Caco-2 (cell line): ENCODE measurements at regions not wholly inside any gene's neighbourhood (a gene's known extent, or its start where the extent isn't known, plus 50 kb on each side); places are given as distances from the start of the nearest gene placed in this dataset.

Experiments
- BruUV-seq: library from RNA; stranded (reverse); fragments of 400-500 nt; replicated peaks from 2 replicates; lab custom pipeline; 2021; lab: Mats Ljungman, UMichigan
- CTCF ChIA-PET: fragments of 300-600 bp; sonication (Branson Sonifier 250); formaldehyde crosslinking; loops from one replicate; lab custom pipeline; 2022; ENCODE audit warnings: antibody characterized with exemption; lab: Charles Lee
- POLR2A ChIA-PET: fragments of 300-600 bp; sonication (Branson Sonifier 250); formaldehyde crosslinking; loops from one replicate; lab custom pipeline; 2022; ENCODE audit warnings: antibody characterized with exemption; lab: Charles Lee
- DNase-seq, 2 experiments: peaks; one replicate each; pipeline versions ENCODE4 v3.0.0 to v3.0.0-alpha.2; 2020 to 2022
- H3K27me3 ChIP-seq: replicated peaks from 2 replicates; pipeline ENCODE4 v1.6.0; 2011; ENCODE audit warnings: low read length; ENCODE audit not compliant: control insufficient read depth, insufficient read depth
- H3K36me3 ChIP-seq: 2 replicates; pipeline ENCODE4 v1.5.1; 2011; ENCODE audit warnings: low read length; ENCODE audit not compliant: control insufficient read depth, insufficient read depth
- H3K4me1 ChIP-seq: fragments of 250-450 bp; sonication (Bioruptor Pico); 2 replicates; pipeline ENCODE4 v1.5.1; 2020; ENCODE audit warnings: mild to moderate bottlenecking
- H3K4me3 ChIP-seq: 2 replicates; pipeline ENCODE4 v1.5.1; 2011; ENCODE audit warnings: low read depth, mild to moderate bottlenecking, control low read depth, low read length
- H3K9me3 ChIP-seq: fragments of 250-450 bp; sonication (Bioruptor Pico); 2 replicates; pipeline ENCODE4 v1.5.1; 2020; ENCODE audit warnings: mild to moderate bottlenecking, moderate library complexity
- H3K27ac Mint-ChIP-seq: one replicate; pipeline ENCODE4 v1.8.0; 2022; ENCODE audit warnings: mixed read lengths; ENCODE audit not compliant: unreplicated experiment
- H3K27me3 Mint-ChIP-seq: one replicate; pipeline ENCODE4 v1.8.0; 2022; ENCODE audit warnings: mixed read lengths; ENCODE audit not compliant: insufficient read depth, unreplicated experiment
- H3K36me3 Mint-ChIP-seq: one replicate; pipeline ENCODE4 v1.8.0; 2022; ENCODE audit warnings: mild to moderate bottlenecking, mixed read lengths; ENCODE audit not compliant: insufficient read depth, unreplicated experiment
- H3K4me1 Mint-ChIP-seq: one replicate; pipeline ENCODE4 v1.8.0; 2022; ENCODE audit warnings: low read depth, mixed read lengths; ENCODE audit not compliant: unreplicated experiment
- H3K4me3 Mint-ChIP-seq: one replicate; pipeline ENCODE4 v1.8.0; 2022; ENCODE audit warnings: mild to moderate bottlenecking, moderate library complexity, mixed read lengths; ENCODE audit not compliant: unreplicated experiment
- H3K9me3 Mint-ChIP-seq: one replicate; pipeline ENCODE4 v1.8.0; 2022; ENCODE audit warnings: mixed read lengths; ENCODE audit not compliant: unreplicated experiment
- CTCF ChIP-seq, 2 experiments: fragments of 200-600 bp in 1 of 2; IDR thresholded peaks; 1 replicate in 1 of 2; 2 replicates in 1 of 2; pipeline versions ENCODE4 v1.5.1 to v1.8.0; 2011 to 2022; ENCODE audit warnings: antibody characterized with exemption in 1 of 2, control low read depth in 1 of 2, inconsistent platforms in 1 of 2, low read depth in 1 of 2, low read length in 1 of 2, mild to moderate bottlenecking in 1 of 2, moderate library complexity in 1 of 2; ENCODE audit not compliant: insufficient read depth in 1 of 2, severe bottlenecking in 1 of 2, unreplicated experiment in 1 of 2
- intact Hi-C: fragments of 100-400 bp; cut with micrococcal nuclease; formaldehyde crosslinking; loops from one replicate; pipeline ENCODE4 v1.10.0; 2022; ENCODE audit not compliant: unreplicated experiment

DNA sequence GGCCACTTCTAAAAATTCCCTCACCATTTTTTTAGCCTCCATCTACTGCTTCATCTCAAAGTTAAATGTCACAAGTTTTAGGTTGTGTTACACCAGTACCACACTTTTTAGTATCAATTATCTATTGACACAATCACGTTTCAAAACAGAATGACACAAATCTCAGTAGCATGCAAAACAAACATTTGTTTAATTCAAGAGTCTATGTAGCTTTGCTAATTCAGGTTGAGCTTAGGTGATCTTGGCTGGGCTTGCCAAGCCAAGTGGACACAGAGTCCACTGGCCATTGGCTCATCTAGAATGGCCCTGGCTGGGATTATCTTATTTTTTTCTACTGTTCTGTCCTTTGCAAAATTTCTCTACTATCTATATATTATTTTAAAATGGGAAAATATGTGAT is 61.9 kb upstream of the JAK2 start:
- Mint-ChIP-seq H3K27ac (no peak overlapping the region), H3K36me3 (no peaks in the 10 kb centered on the region), H3K4me1 (no peaks in the 10 kb centered on the region), H3K9me3 (peaks cover 8% of the 10 kb centered on the region), H3K4me3 (no peak overlapping the region), H3K27me3 (peaks cover 4% of the 10 kb centered on the region)
- no peaks in the 10 kb centered on the region for H3K4me1 ChIP-seq
- CTCF ChIA-PET, result interaction anchor here (1.6 kb wide), 1 partner anchor 160 kb away, joined by 4 read pairs; no protein-coding TSS in a partner anchor
- POLR2A ChIA-PET, result no interaction called here
- no peaks in the 10 kb centered on the region for H3K27me3 ChIP-seq
- DNase-seq, result no peak
- no peak overlapping the region for H3K4me3 ChIP-seq
- H3K36me3 ChIP-seq, result no peaks in the 10 kb centered on the region
- H3K9me3 ChIP-seq, result no peaks in the 10 kb centered on the region
- intact Hi-C loops, result loop anchor here (5.0 to 10.0 kb wide), 2 partner anchors 98 to 541 kb away; no protein-coding TSS in a partner anchor
- no TSS peak for BruUV-seq
- no peak for TF ChIP-seq CTCF (IDR thresholded peaks at IDR 0.05; ENCODE audit: insufficient read depth in 1 of 2, low read depth in 1 of 2, low read length in 1 of 2, severe bottlenecking in 1 of 2, unreplicated experiment in 1 of 2)

DNA sequence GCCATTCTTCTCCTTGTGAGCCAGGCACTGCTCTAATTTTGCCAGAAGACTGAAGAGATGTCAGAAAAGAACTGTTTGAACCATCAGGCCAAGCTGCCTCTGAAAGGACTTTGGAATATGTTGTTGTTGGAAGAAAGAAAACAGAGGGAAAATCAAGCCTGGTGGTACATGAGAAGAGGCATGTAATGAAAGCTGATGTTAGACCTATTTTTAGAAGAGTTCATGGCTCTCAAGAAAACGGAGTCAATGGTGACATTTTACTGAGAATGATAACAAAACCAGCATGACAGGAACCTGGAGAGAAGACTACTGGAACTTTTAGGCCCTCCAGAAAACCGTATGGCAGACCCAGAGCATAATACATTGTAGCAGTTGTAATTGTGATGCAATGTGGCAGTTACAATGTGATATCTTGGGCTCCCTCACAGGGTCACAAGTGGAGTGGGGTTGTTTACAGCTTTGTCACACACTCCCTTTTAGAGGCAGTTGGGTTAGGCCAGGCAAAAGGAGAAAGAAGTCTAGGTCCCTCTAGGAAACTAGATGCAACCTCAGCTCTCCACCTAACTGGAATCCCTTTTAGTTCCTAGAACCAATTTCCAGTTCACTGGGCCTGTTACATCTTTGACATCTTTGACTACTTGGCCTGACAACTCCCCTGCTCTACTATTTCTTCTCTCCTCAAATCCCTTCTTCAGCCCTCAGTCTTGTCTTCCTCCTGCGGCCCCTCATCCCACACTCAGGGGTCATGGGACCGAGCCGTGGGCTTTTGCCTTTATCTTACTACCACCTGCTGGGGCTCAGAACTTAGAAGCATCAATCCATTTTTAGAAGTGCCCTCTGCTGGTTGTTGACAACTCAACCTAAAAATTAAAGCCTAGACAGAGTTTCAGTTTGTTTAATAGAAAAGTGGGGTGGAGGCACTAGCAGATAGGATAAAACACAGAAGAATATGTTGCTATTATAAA is 61.2 kb upstream of the JAK2 start:
- Histone ChIP-seq H3K36me3 (no peaks in the 10 kb centered on the region), H3K9me3 (no peaks in the 10 kb centered on the region), H3K4me3 (no peak overlapping the region), H3K27me3 (no peaks in the 10 kb centered on the region), H3K4me1 (no peaks in the 10 kb centered on the region)
- POLR2A ChIA-PET, result no interaction called here
- Mint-ChIP-seq H3K27ac (no peak overlapping the region), H3K27me3 (peaks cover 3% of the 10 kb centered on the region), H3K4me3 (no peak overlapping the region), H3K4me1 (no peaks in the 10 kb centered on the region), H3K9me3 (peaks cover 8% of the 10 kb centered on the region), H3K36me3 (no peaks in the 10 kb centered on the region)
- peak; percentile 32 to 48 for TF ChIP-seq CTCF (IDR thresholded peaks at IDR 0.05; ENCODE audit: insufficient read depth in 1 of 2, low read depth in 1 of 2, low read length in 1 of 2, severe bottlenecking in 1 of 2, unreplicated experiment in 1 of 2)
- intact Hi-C loops, result loop anchor here (1.0 to 10.0 kb wide), 3 partner anchors 99 to 542 kb away; no protein-coding TSS in a partner anchor
- BruUV-seq, result no TSS peak
- DNase-seq, result peak in 1 of 2 experiments; percentile 19
- CTCF ChIA-PET, result interaction anchor here (1.6 kb wide), 1 partner anchor 161 kb away, joined by 4 read pairs; no protein-coding TSS in a partner anchor

GRCh38 chr9:4926239-4926638 is 58.8 kb upstream of the JAK2 start:
- BruUV-seq, result no TSS peak
- Histone ChIP-seq H3K4me1 (no peaks in the 10 kb centered on the region), H3K4me3 (no peak overlapping the region), H3K9me3 (no peaks in the 10 kb centered on the region), H3K27me3 (no peaks in the 10 kb centered on the region), H3K36me3 (no peaks in the 10 kb centered on the region)
- TF ChIP-seq CTCF (IDR thresholded peaks at IDR 0.05; ENCODE audit: insufficient read depth in 1 of 2, low read depth in 1 of 2, low read length in 1 of 2, severe bottlenecking in 1 of 2, unreplicated experiment in 1 of 2), result no peak
- no peak for DNase-seq
- Mint-ChIP-seq H3K27me3 (peaks cover 3% of the 10 kb centered on the region), H3K4me3 (no peak overlapping the region), H3K27ac (no peak overlapping the region), H3K36me3 (no peaks in the 10 kb centered on the region), H3K4me1 (no peaks in the 10 kb centered on the region), H3K9me3 (no peaks in the 10 kb centered on the region)
- POLR2A ChIA-PET, result no interaction called here
- CTCF ChIA-PET, result no interaction called here
- intact Hi-C loops, result loop anchor here (10.0 kb wide), 1 partner anchor 101 kb away; no protein-coding TSS in a partner anchor
